HepG2 (cell line): ENCODE measurements at regions not wholly inside any gene's neighbourhood (a gene's known extent, or its start where the extent isn't known, plus 50 kb on each side); places are given as distances from the start of the nearest gene placed in this dataset.
A peak's percentile ranks its signal among the peaks of the same experiment; 100 is the strongest.

ENCODE experiments used
- ATAC-seq: fragments of 200-7000 bp; cut with Tn5 transposase; 3 replicates; pipeline ENCODE4 v1.9.1; 2020; ENCODE audit warnings: mild to moderate bottlenecking, moderate library complexity
- BruUV-seq: library from RNA; stranded (reverse); fragments of 400-500 nt; replicated peaks from 2 replicates; lab custom pipeline; 2021; lab: Mats Ljungman, UMichigan
- CTCF ChIA-PET: fragments of 300-600 bp; formaldehyde crosslinking; extraction: SDS; loops from one replicate; lab custom pipeline; 2021; ENCODE audit warnings: low total read pairs, inconsistent platforms, low intra/inter-chr PET ratio; lab: Yijun Ruan, JAX
- POLR2A ChIA-PET: fragments of 350-600 bp; sonication (Branson Sonifier 250); formaldehyde crosslinking; loops from one replicate; lab custom pipeline; 2020; ENCODE audit warnings: antibody characterized with exemption, inconsistent platforms; lab: Yijun Ruan, JAX
- DNase-seq: peaks from one replicate; pipeline ENCODE4 v3.0.0-alpha.2; 2015; ENCODE audit warnings: low spot score
- FAIRE-seq: peaks from 3 replicates; lab custom pipeline; 2011; peaks lifted over from hg19 to GRCh38; lab: Jason Lieb, UNC
- H2AFZ ChIP-seq: one replicate; pipeline ENCODE4 v1.6.1; 2011; ENCODE audit warnings: low read length, inconsistent platforms
- H3K27ac ChIP-seq: fragments of 300-600 bp; 3 replicates; pipeline ENCODE4 v1.8.0; 2011; ENCODE audit warnings: mixed run types, mild to moderate bottlenecking, mixed read lengths, low read length, inconsistent platforms; ENCODE audit not compliant: insufficient read depth; ENCODE audit errors: extremely low read length
- H3K27me3 ChIP-seq, 2 experiments: fragments of 200-600 bp in 1 of 2; 2 replicates in 1 of 2; 3 replicates in 1 of 2; pipeline versions ENCODE4 v1.6.0 to v1.8.0; 2011; ENCODE audit warnings: low read length in 2 of 2, mild to moderate bottlenecking in 2 of 2, moderate library complexity in 2 of 2, inconsistent platforms in 1 of 2; ENCODE audit not compliant: insufficient read depth in 2 of 2, control insufficient read depth in 1 of 2
- H3K36me3 ChIP-seq, 2 experiments: fragments of 200-600 bp in 1 of 2; replicated peaks in 1 of 2; 2 replicates in 1 of 2; 3 replicates in 1 of 2; pipeline versions ENCODE4 v1.5.1 to v1.8.0; 2011; ENCODE audit warnings: low read length in 2 of 2, inconsistent platforms in 1 of 2; ENCODE audit not compliant: insufficient read depth in 2 of 2, control insufficient read depth in 1 of 2
- H3K4me1 ChIP-seq: 2 replicates; pipeline ENCODE4 v1.5.1; 2012; ENCODE audit warnings: low read length, inconsistent platforms; ENCODE audit not compliant: insufficient read depth
- H3K4me2 ChIP-seq: 2 replicates; pipeline ENCODE4 v1.6.0; 2011; ENCODE audit warnings: low read depth, low read length, inconsistent platforms
- H3K4me3 ChIP-seq, 3 experiments: fragments of 200-600 bp in 1 of 3; sonication (generic), shearing (Covaris generic) in 1 of 3; replicated peaks in 1 of 3; 2 replicates each; pipeline ENCODE4 v1.5.1; 2011 to 2016; ENCODE audit warnings: low read length in 3 of 3, inconsistent platforms in 2 of 3, low read depth in 2 of 3, mild to moderate bottlenecking in 2 of 3, control low read depth in 1 of 3, mixed read lengths in 1 of 3; ENCODE audit not compliant: insufficient read depth in 1 of 3
- H3K79me2 ChIP-seq: one replicate; pipeline ENCODE4 v1.6.1; 2011; ENCODE audit warnings: low read length, inconsistent platforms; ENCODE audit not compliant: insufficient read depth
- H3K9ac ChIP-seq: 2 replicates; pipeline ENCODE4 v1.6.0; 2011; ENCODE audit warnings: mild to moderate bottlenecking, low read depth, low read length, inconsistent platforms; ENCODE audit not compliant: insufficient read depth
- H3K9me3 ChIP-seq: 2 replicates; pipeline ENCODE4 v1.5.1; 2012; ENCODE audit warnings: mild to moderate bottlenecking, low read length
- H4K20me1 ChIP-seq: 2 replicates; pipeline ENCODE4 v1.6.0; 2011; ENCODE audit warnings: inconsistent platforms, mild to moderate bottlenecking, low read length, moderate library complexity; ENCODE audit not compliant: insufficient read depth
- IKZF5 ChIP-seq: IDR thresholded peaks from 2 replicates; pipeline ENCODE4 v1.6.1; 2018; ENCODE audit warnings: missing genetic modification reagents, mild to moderate bottlenecking, missing compliant biosample characterization
- KAT8 ChIP-seq: IDR thresholded peaks from 2 replicates; pipeline ENCODE4 v1.6.1; 2016; ENCODE audit warnings: missing genetic modification reagents, missing compliant biosample characterization
- PBX2 ChIP-seq: IDR thresholded peaks from 2 replicates; pipeline ENCODE4 v1.6.1; 2016; ENCODE audit warnings: control low read depth
- RARG ChIP-seq: sonication (generic); formaldehyde crosslinking; IDR thresholded peaks from 2 replicates; pipeline ENCODE4 v1.4.0; 2020; ENCODE audit warnings: low read depth, mild to moderate bottlenecking, missing genetic modification reagents
- SP140L ChIP-seq: sonication (generic); formaldehyde crosslinking; IDR thresholded peaks from 2 replicates; pipeline ENCODE4 v1.4.0; 2020; ENCODE audit warnings: missing genetic modification reagents, borderline replicate concordance
- SSRP1 ChIP-seq: IDR thresholded peaks from 2 replicates; pipeline ENCODE4 v1.6.1; 2016; ENCODE audit warnings: control low read depth
- ZBTB46 ChIP-seq: sonication (generic); formaldehyde crosslinking; IDR thresholded peaks from 2 replicates; pipeline ENCODE4 v1.4.0; 2020; ENCODE audit warnings: mild to moderate bottlenecking, missing genetic modification reagents, borderline replicate concordance
- ZNF33B ChIP-seq: sonication (generic); formaldehyde crosslinking; IDR thresholded peaks from 2 replicates; pipeline ENCODE4 v1.5.1; 2020; ENCODE audit warnings: mild to moderate bottlenecking, missing genetic modification reagents
- ZNF629 ChIP-seq: sonication (generic); formaldehyde crosslinking; conservative IDR thresholded peaks from 2 replicates; pipeline ENCODE4 v1.5.0; 2020; ENCODE audit warnings: missing genetic modification reagents
- ZNF775 ChIP-seq: sonication (generic); formaldehyde crosslinking; IDR thresholded peaks from 2 replicates; pipeline ENCODE4 v1.4.0; 2020; ENCODE audit warnings: missing genetic modification reagents, mild to moderate bottlenecking, moderate library complexity, borderline replicate concordance
- ZSCAN20 ChIP-seq: sonication (generic); formaldehyde crosslinking; IDR thresholded peaks from 2 replicates; pipeline ENCODE4 v1.4.0; 2020; ENCODE audit warnings: missing genetic modification reagents, mild to moderate bottlenecking, borderline replicate concordance
- ZSCAN31 ChIP-seq: sonication (generic); formaldehyde crosslinking; IDR thresholded peaks from 2 replicates; pipeline ENCODE4 v1.5.0; 2020; ENCODE audit warnings: low read depth, mild to moderate bottlenecking, missing genetic modification reagents
- WGBS: methylation state at CpG from one replicate; pipeline ENCODE4 v1.1.6; 2017; ENCODE audit warnings: low lambda C conversion rate; 5-methylcytosine and 5-hydroxymethylcytosine counted together
- in situ Hi-C: cut with HindIII; loops from 2 replicates; pipeline ENCODE4 v1.10.0; 2017; ENCODE audit warnings: low pct_unique_long_range_greater_than_20kb; ENCODE audit not compliant: extremely low pct_ligation_motif_present
- intact Hi-C: fragments of 100-400 bp; cut with micrococcal nuclease; formaldehyde crosslinking; loops from one replicate; pipeline ENCODE4 v1.10.0; 2022; ENCODE audit not compliant: unreplicated experiment

GRCh38 chr2:62643100-62643471 is 62.4 kb upstream of the EHBP1 start:
- no TSS peak for BruUV-seq
- Histone ChIP-seq H2AFZ (no peak overlapping the region), H3K4me3 (no peak overlapping the region), H3K4me2 (peak overlapping the region; percentile 46), H3K9ac (peak overlapping the region; percentile 1; the same call in 1 of the 2 replicates), H3K27ac (peak overlapping the region; percentile 50), H4K20me1 (no peaks in the 10 kb centered on the region), H3K36me3 (no peaks in the 10 kb centered on the region), H3K79me2 (no peaks in the 10 kb centered on the region), H3K9me3 (no peaks in the 10 kb centered on the region), H3K4me1 (peaks cover 42% of the 10 kb centered on the region), H3K27me3 (no peaks in the 10 kb centered on the region)
- no peak for DNase-seq
- no peak for TF ChIP-seq ZSCAN20 (CRISPR knock-in tag)
- TF ChIP-seq ZBTB46 (CRISPR knock-in tag) = 0 out of 2 replicates have a peak, but pooled peaks have one; percentile 14
- TF ChIP-seq KAT8 (CRISPR knock-in tag) = no peak
- TF ChIP-seq ZNF33B (CRISPR knock-in tag) = no peak
- 0 out of 2 replicates have a peak, but pooled peaks have one; percentile 16 for TF ChIP-seq ZNF775
- TF ChIP-seq RARG (CRISPR knock-in tag) = 0 out of 2 replicates have a peak, but pooled peaks have one; percentile 5
- no peak for TF ChIP-seq SP140L (CRISPR knock-in tag)
- TF ChIP-seq ZNF629 = peak; percentile 83
- TF ChIP-seq ZSCAN31 (CRISPR knock-in tag) = no peak
- 0 out of 2 replicates have a peak, but pooled peaks have one; percentile 2 for TF ChIP-seq IKZF5
- 0 out of 2 replicates have a peak, but pooled peaks have one; percentile 26 for TF ChIP-seq SSRP1
- TF ChIP-seq PBX2 = 0 out of 2 replicates have a peak, but pooled peaks have one; percentile 4
- WGBS = 63% methylated on average over 4 of the region's 4 CpGs
- ChIA-PET POLR2A (interaction anchor here (0.7 to 2.7 kb wide), 7 partner anchors 11 to 117 kb away, joined by 3 to 10 read pairs (median 8); partner anchors contain the start of gene EHBP1), CTCF (no interaction called here)
- ATAC-seq = peak; percentile 70
- FAIRE-seq = no peak
- in situ Hi-C loops (no loop called here), intact Hi-C loops (loop anchor here (5.0 kb wide), 1 partner anchor 64 kb away; the partner anchor contains the start of gene EHBP1)
